Panc1 (cell line): ENCODE measurements at regions not wholly inside any gene's neighbourhood (a gene's known extent, or its start where the extent isn't known, plus 50 kb on each side); places are given as distances from the start of the nearest gene placed in this dataset.

Experiments
- ATAC-seq: fragments of 200-7000 bp; cut with Tn5 transposase; 2 replicates; pipeline ENCODE4 v1.9.1; 2020; ENCODE audit warnings: mild to moderate bottlenecking, moderate library complexity
- BruUV-seq: library from RNA; stranded (reverse); fragments of 400-500 nt; replicated peaks from 2 replicates; lab custom pipeline; 2021; lab: Mats Ljungman, UMichigan
- CTCF ChIA-PET: fragments of 300-600 bp; sonication (Branson Sonifier 250); formaldehyde crosslinking; loops from one replicate; lab custom pipeline; 2022; ENCODE audit warnings: antibody characterized with exemption; lab: Charles Lee
- POLR2A ChIA-PET: fragments of 300-600 bp; sonication (Branson Sonifier 250); formaldehyde crosslinking; loops from one replicate; lab custom pipeline; 2022; ENCODE audit warnings: antibody characterized with exemption; lab: Charles Lee
- DNase-seq: peaks from one replicate; pipeline ENCODE4 v3.0.0-alpha.2; 2010; ENCODE audit warnings: low read depth, low spot score
- H3K27ac ChIP-seq: 2 replicates; pipeline ENCODE4 v1.5.1; 2011; ENCODE audit warnings: mild to moderate bottlenecking, low read length, inconsistent platforms
- H3K27me3 ChIP-seq: fragments of 200-500 bp; sonication (Bioruptor generic); 2 replicates; pipeline ENCODE4 v1.6.0; 2014; ENCODE audit warnings: low read length, inconsistent platforms; ENCODE audit not compliant: control insufficient read depth, insufficient read depth
- H3K36me3 ChIP-seq: fragments of 200-500 bp; sonication (Bioruptor generic); 2 replicates; pipeline ENCODE4 v1.5.1; 2014; ENCODE audit warnings: inconsistent platforms, mild to moderate bottlenecking, low read length, moderate library complexity; ENCODE audit not compliant: control insufficient read depth, insufficient read depth
- H3K4me1 ChIP-seq: 2 replicates; pipeline ENCODE4 v1.5.1; 2011; ENCODE audit warnings: inconsistent platforms, mild to moderate bottlenecking, low read length, moderate library complexity; ENCODE audit not compliant: control insufficient read depth, insufficient read depth
- H3K4me3 ChIP-seq, 2 experiments: 2 replicates each; pipeline ENCODE4 v1.5.1; 2011 to 2012; ENCODE audit warnings: low read depth in 2 of 2, low read length in 2 of 2, mild to moderate bottlenecking in 2 of 2, inconsistent platforms in 1 of 2, moderate library complexity in 1 of 2
- H3K9me3 ChIP-seq: fragments of 200-500 bp; sonication (Bioruptor generic); 2 replicates; pipeline ENCODE4 v1.5.1; 2014; ENCODE audit warnings: low read depth, mild to moderate bottlenecking, inconsistent platforms, low read length, moderate library complexity; ENCODE audit not compliant: control insufficient read depth, insufficient read depth
- CTCF ChIP-seq: fragments of 450-650 bp; IDR thresholded peaks from 2 replicates; pipeline ENCODE4 v1.5.1; 2017; ENCODE audit warnings: mild to moderate bottlenecking
- POLR2AphosphoS5 ChIP-seq: IDR thresholded peaks from 2 replicates; pipeline ENCODE4 v1.6.1; 2012; ENCODE audit warnings: mild to moderate bottlenecking, low read depth, low read length, moderate library complexity
- SIN3A ChIP-seq: IDR thresholded peaks from 2 replicates; pipeline ENCODE4 v1.6.1; 2012; ENCODE audit warnings: low read depth, mild to moderate bottlenecking, low read length, moderate library complexity, borderline replicate concordance; ENCODE audit not compliant: insufficient read depth
- TCF7L2 ChIP-seq: IDR thresholded peaks from 2 replicates; pipeline ENCODE4 v1.6.1; 2011; ENCODE audit warnings: mild to moderate bottlenecking, low read depth, low read length, inconsistent platforms
- in situ Hi-C: cut with HindIII; loops from 2 replicates; pipeline ENCODE4 v1.10.0; 2016; ENCODE audit warnings: low sequenced_read_pairs, low pct_unique_long_range_greater_than_20kb
- intact Hi-C: fragments of 100-400 bp; cut with micrococcal nuclease; formaldehyde crosslinking; loops from one replicate; pipeline ENCODE4 v1.10.0; 2022; ENCODE audit not compliant: unreplicated experiment
- TF ChIP-seq, protein P1 (sequence below), 2 experiments: IDR thresholded peaks; 2 replicates each; pipeline ENCODE4 v1.6.1; 2011 to 2012; ENCODE audit warnings: low read depth in 2 of 2, control low read depth in 1 of 2, low read length in 1 of 2, mild to moderate bottlenecking in 1 of 2, moderate library complexity in 1 of 2; ENCODE audit not compliant: insufficient read depth in 1 of 2

GRCh38 chr2:163953390-163953907 lies 217.6 kb upstream of the FIGN start:
- BruUV-seq = no TSS peak
- CTCF ChIA-PET = no interaction called here
- POLR2A ChIA-PET = no interaction called here
- intact Hi-C loops (no loop called here), in situ Hi-C loops (no loop called here)
- Histone ChIP-seq H3K27ac (no peak overlapping the region), H3K27me3 (no peaks in the 10 kb centered on the region), H3K36me3 (no peaks in the 10 kb centered on the region), H3K9me3 (no peaks in the 10 kb centered on the region; the same call in 1 of the 2 replicates), H3K4me1 (no peaks in the 10 kb centered on the region), H3K4me3 (no peak overlapping the region)
- ATAC-seq = no peak
- DNase-seq = no peak
- TF ChIP-seq POLR2AphosphoS5 (no peak), CTCF (no peak), TCF7L2 (no peak), SIN3A (no peak)

DNA sequence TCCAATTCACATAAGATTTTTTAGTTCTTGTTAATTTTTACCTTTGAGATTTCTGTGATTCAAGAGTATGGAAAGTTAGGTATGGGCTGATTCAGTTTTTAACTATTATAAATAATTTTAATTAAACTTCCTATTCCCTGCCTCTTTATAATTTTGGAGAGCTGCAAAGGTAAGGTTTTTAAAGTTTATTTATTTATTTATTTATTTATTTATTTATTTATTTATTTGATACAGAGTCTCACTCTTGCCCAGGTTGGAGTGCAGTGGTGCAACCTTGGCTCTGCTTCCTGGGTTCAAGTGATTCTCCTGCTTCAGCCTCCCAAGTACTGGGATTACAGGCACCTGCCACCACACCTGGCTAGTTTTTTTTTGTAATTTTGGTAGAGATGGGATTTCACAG lies 215.5 kb upstream of the FIGN start:
- Histone ChIP-seq H3K27me3 (no peaks in the 10 kb centered on the region), H3K4me3 (no peak overlapping the region), H3K36me3 (no peaks in the 10 kb centered on the region), H3K27ac (no peak overlapping the region), H3K9me3 (no peaks in the 10 kb centered on the region; the same call in 1 of the 2 replicates), H3K4me1 (no peaks in the 10 kb centered on the region)
- no TSS peak for BruUV-seq
- in situ Hi-C loops = no loop called here
- intact Hi-C loops = no loop called here
- DNase-seq = no peak
- ATAC-seq = no peak
- TF ChIP-seq SIN3A (no peak), TCF7L2 (no peak), POLR2AphosphoS5 (no peak), CTCF (no peak)
- TF ChIP-seq, protein P1, sequence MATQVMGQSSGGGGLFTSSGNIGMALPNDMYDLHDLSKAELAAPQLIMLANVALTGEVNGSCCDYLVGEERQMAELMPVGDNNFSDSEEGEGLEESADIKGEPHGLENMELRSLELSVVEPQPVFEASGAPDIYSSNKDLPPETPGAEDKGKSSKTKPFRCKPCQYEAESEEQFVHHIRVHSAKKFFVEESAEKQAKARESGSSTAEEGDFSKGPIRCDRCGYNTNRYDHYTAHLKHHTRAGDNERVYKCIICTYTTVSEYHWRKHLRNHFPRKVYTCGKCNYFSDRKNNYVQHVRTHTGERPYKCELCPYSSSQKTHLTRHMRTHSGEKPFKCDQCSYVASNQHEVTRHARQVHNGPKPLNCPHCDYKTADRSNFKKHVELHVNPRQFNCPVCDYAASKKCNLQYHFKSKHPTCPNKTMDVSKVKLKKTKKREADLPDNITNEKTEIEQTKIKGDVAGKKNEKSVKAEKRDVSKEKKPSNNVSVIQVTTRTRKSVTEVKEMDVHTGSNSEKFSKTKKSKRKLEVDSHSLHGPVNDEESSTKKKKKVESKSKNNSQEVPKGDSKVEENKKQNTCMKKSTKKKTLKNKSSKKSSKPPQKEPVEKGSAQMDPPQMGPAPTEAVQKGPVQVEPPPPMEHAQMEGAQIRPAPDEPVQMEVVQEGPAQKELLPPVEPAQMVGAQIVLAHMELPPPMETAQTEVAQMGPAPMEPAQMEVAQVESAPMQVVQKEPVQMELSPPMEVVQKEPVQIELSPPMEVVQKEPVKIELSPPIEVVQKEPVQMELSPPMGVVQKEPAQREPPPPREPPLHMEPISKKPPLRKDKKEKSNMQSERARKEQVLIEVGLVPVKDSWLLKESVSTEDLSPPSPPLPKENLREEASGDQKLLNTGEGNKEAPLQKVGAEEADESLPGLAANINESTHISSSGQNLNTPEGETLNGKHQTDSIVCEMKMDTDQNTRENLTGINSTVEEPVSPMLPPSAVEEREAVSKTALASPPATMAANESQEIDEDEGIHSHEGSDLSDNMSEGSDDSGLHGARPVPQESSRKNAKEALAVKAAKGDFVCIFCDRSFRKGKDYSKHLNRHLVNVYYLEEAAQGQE (IDR thresholded peaks at IDR 0.05; ENCODE audit: insufficient read depth in 1 of 2, low read depth in 2 of 2, low read length in 1 of 2) = no peak
- CTCF ChIA-PET = no interaction called here
- POLR2A ChIA-PET = no interaction called here
